ENCODE measurements at regions not wholly inside any gene's neighbourhood (a gene's known extent, or its start where the extent isn't known, plus 50 kb on each side); places are given as distances from the start of the nearest gene placed in this dataset.

DNA sequence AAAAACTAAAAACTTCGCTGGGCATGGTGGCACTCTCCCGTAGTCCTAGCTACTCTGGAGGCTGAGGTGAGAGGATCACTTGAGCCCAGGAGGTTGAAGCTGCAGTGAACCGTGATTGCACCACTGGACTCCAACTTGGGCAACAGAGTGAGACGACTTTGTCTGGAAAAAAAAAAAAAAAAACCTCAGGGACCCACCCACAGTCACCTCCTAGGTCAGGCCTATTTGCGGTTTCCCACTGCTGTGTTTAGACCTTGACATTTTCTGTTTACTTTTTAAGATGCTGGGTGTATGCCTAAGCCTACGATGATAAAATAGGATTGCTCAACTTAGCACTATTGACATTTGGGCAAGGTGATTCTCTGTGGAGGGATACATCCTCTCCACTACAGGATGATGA, 197.4 kb upstream of the TBL1X start:
- TF ChIP-seq GLIS3 (CRISPR knock-in tag; IDR thresholded peaks at IDR 0.05) (no peak), CREB5 (CRISPR knock-in tag; IDR thresholded peaks at IDR 0.05; ENCODE audit: low read depth) (no peak), CSRNP3 (CRISPR knock-in tag; IDR thresholded peaks at IDR 0.05) (no peak), RARB (CRISPR knock-in tag; IDR thresholded peaks at IDR 0.05) (no peak), ISL1 (CRISPR knock-in tag; IDR thresholded peaks at IDR 0.05) (no peak), ESRRG (CRISPR knock-in tag; IDR thresholded peaks at IDR 0.05) (no peak), SNAI2 (CRISPR knock-in tag; IDR thresholded peaks at IDR 0.05) (no peak), ZNF565 (CRISPR knock-in tag; conservative IDR thresholded peaks at IDR 0.05; ENCODE audit: low read depth) (no peak), ZFP3 (CRISPR knock-in tag; IDR thresholded peaks at IDR 0.05) (no peak), TCF4 (CRISPR knock-in tag; IDR thresholded peaks at IDR 0.05; ENCODE audit: borderline replicate concordance) (no peak)
- TF ChIP-seq, protein P1, sequence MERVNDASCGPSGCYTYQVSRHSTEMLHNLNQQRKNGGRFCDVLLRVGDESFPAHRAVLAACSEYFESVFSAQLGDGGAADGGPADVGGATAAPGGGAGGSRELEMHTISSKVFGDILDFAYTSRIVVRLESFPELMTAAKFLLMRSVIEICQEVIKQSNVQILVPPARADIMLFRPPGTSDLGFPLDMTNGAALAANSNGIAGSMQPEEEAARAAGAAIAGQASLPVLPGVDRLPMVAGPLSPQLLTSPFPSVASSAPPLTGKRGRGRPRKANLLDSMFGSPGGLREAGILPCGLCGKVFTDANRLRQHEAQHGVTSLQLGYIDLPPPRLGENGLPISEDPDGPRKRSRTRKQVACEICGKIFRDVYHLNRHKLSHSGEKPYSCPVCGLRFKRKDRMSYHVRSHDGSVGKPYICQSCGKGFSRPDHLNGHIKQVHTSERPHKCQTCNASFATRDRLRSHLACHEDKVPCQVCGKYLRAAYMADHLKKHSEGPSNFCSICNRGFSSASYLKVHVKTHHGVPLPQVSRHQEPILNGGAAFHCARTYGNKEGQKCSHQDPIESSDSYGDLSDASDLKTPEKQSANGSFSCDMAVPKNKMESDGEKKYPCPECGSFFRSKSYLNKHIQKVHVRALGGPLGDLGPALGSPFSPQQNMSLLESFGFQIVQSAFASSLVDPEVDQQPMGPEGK (CRISPR knock-in tag; IDR thresholded peaks at IDR 0.05; ENCODE audit: borderline replicate concordance): no peak
